Epithelial cell of proximal tubule (primary cell): ENCODE measurements at regions not wholly inside any gene's neighbourhood (a gene's known extent, or its start where the extent isn't known, plus 50 kb on each side); places are given as distances from the start of the nearest gene placed in this dataset.

ENCODE experiments used
- DNase-seq: peaks from one replicate; pipeline ENCODE4 v3.0.0-alpha.2; 2011; ENCODE audit warnings: low read depth
- H3K4me3 ChIP-seq: 2 replicates; pipeline ENCODE4 v1.5.1; 2011; ENCODE audit warnings: low read depth, mild to moderate bottlenecking, low read length
- CTCF ChIP-seq: conservative IDR thresholded peaks from 2 replicates; pipeline ENCODE4 v1.5.1; 2012; ENCODE audit warnings: low read depth, mild to moderate bottlenecking, low read length

GRCh38 chr12:89176676-89177075 is 175.6 kb downstream of the DUSP6 start:
- no peak for TF ChIP-seq CTCF
- H3K4me3 ChIP-seq = no peak overlapping the region
- no peak for DNase-seq

GRCh38 chr12:89173678-89174077 is 178.6 kb downstream of the DUSP6 start:
- TF ChIP-seq CTCF = no peak
- no peak overlapping the region for H3K4me3 ChIP-seq
- DNase-seq = no peak

GRCh38 chr12:89173096-89173495 is 179.2 kb downstream of the DUSP6 start:
- H3K4me3 ChIP-seq = no peak overlapping the region
- DNase-seq = no peak
- no peak for TF ChIP-seq CTCF

GRCh38 chr12:89172224-89172623 is 180.1 kb downstream of the DUSP6 start:
- no peak for TF ChIP-seq CTCF
- H3K4me3 ChIP-seq = no peak overlapping the region
- DNase-seq = no peak

GRCh38 chr12:89169321-89169720 is 183.0 kb downstream of the DUSP6 start:
- TF ChIP-seq CTCF = no peak
- no peak for DNase-seq
- H3K4me3 ChIP-seq = no peak overlapping the region

- no peak for TF ChIP-seq CTCF
These were observed 184.3 kb downstream of the DUSP6 start for GRCh38 chr12:89167986-89168385.

GRCh38 chr12:89166525-89166934 is 185.8 kb downstream of the DUSP6 start:
- no peak for TF ChIP-seq CTCF
- H3K4me3 ChIP-seq = no peak overlapping the region
- no peak for DNase-seq

More at GRCh38 chr12:89167986-89168385, 184.3 kb downstream of the DUSP6 start:
- DNase-seq = no peak
- no peak overlapping the region for H3K4me3 ChIP-seq
